Caki2 (cell line): ENCODE measurements at regions not wholly inside any gene's neighbourhood (a gene's known extent, or its start where the extent isn't known, plus 50 kb on each side); places are given as distances from the start of the nearest gene placed in this dataset.

ENCODE experiments used
- DNase-seq: peaks from one replicate; pipeline ENCODE4 v3.0.0-alpha.2; 2015; ENCODE audit warnings: low read depth
- in situ Hi-C: cut with HindIII; loops from 2 replicates; pipeline ENCODE4 v1.10.0; 2016; ENCODE audit warnings: low sequenced_read_pairs, low pct_unique_long_range_greater_than_20kb, mixed read lengths

DNA sequence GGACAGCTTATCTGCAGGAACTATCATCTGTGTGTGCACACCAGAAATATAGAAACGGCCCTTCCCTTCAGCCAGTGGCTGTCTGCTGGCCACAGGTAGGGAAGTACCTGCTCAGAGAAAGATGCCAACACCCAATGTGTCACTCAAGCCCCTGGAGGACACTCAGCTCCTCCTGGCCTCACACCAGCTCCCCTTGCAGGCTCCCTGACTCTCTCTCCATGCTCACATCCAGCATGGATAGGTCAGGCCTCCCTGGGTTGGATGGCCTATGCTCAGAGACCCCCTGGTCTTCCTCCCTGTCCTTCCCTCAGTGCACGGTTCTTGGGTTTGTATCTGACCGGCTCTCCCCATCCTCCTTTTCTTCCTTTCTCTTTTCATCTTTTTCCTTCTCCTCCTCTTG, 202.1 kb downstream of the BCL11B start:
- in situ Hi-C loops = no loop called here
- DNase-seq = no peak

DNA sequence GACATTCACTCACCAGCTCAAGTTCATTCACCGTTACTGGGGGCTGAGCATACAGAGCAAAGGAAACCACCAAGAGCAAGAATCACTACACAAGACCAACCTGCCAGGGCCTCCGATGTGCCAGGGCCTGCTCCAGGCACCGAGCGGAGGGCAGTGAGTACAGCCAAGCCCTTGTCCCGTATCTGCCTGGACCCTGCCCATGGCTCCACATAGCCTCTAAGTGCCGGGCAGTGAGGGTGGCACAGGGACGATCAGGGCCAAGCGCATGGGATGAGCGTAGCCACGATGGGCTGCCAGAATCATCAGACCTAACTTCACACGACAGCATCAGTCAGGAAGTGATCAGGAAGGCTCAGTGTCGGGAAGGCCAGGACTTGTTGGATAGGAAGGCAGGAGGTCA, 199.6 kb downstream of the BCL11B start:
- no peak for DNase-seq
- in situ Hi-C loops = no loop called here

GRCh38 chr14:99072956-99073355, 199.0 kb downstream of the BCL11B start:
- in situ Hi-C loops = no loop called here
- no peak for DNase-seq

DNA sequence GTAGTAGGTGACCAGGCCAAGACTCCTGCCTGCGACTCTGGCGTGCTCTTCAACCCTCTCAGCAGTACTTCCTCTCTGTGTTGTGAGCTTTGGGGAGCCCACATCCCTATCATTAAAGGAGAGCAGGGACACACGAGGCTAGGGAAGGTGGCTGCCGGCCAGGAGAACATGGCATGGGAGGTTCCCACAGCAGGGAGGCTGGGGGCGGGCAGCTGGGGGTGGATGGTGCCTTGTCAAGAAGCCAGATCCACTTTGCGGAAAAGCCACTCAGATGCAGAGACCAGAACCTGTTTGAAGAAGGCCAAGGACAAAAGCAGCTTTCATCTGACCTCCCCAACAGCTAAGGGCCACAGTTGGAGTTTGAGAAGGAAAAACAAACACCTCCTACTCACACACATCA, 198.6 kb downstream of the BCL11B start:
- DNase-seq = no peak
- in situ Hi-C loops = no loop called here

DNA sequence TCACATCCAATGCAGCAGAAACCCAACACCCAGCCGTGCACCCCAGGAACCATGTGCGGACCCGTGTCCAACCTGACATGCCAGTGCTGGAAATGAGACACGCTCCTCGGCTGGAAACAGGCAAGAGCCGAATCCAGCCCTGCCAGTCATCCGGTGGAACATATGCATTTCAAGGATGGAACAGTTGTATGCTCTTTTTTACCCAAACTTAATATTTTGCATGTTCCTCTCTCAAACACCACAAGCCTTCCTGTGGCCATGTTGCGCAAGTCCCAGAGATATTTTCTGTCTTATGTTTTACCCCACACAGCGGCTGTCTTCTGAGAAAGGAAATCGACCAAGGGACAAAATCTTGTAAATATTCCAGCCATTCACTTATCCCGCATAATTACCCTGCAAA, 196.9 kb downstream of the BCL11B start:
- in situ Hi-C loops = no loop called here
- DNase-seq = no peak

- DNase-seq = no peak
- in situ Hi-C loops = no loop called here
Measured at GRCh38 chr14:99075771-99076375, 196.1 kb downstream of the BCL11B start.

DNA sequence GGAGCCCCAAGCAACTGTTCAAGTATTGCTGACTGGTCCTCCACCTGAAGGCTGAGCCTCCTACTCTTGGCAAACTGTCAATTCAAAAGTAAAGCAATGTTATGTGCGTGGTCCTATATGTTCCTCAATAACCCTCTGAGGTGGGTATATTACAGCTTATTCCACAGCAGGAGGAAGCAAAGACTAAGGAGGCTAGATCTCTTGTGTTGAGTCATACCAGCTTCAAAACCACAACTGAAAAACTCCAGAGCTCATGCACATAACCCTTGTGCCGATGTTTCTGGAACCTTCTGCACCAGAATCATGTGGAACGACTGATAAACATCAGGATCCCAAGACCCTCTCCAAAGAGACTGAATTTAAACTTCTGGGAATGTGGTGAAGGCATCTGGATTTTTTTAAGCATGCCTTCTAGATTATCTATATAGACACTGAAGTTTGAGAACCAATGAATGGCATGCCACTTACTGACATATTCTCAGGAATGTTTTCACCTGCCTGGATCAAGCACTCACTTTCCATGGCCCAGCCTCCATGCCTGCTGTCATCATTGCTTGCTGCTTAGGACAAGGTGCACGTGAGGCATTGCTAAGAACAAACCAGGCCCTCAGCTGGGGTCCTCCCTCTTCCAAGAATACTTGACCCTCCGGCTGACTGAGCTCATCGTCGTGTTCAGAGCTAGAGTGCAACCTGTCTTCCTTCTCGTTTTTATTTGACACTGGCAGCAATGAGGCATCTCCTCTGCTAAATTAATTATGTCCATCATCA, 194.7 kb downstream of the BCL11B start:
- DNase-seq = no peak
- in situ Hi-C loops = no loop called here

DNA sequence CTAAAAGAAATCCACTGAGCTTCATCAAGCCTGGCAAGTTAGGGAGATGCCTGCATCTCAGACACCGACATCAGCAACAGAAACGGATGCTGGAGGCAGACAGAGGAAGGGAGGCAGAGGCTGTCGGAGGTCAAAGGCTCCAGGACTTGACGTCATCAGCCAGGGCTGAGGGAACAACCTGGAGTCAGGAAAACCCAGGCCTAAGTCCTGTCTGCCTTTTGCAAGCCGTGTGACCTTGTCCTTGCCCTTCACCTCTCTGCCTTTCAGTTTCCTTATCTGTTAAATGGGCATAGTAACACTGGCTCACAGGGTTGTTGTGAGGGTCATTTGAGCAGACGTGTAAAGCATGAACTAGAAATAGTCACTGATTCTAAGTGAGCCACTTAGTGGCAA, 194.2 kb downstream of the BCL11B start:
- in situ Hi-C loops = no loop called here
- DNase-seq = no peak

- DNase-seq = no peak
- in situ Hi-C loops = no loop called here
Measured at GRCh38 chr14:99078426-99078825, 193.6 kb downstream of the BCL11B start.

DNA sequence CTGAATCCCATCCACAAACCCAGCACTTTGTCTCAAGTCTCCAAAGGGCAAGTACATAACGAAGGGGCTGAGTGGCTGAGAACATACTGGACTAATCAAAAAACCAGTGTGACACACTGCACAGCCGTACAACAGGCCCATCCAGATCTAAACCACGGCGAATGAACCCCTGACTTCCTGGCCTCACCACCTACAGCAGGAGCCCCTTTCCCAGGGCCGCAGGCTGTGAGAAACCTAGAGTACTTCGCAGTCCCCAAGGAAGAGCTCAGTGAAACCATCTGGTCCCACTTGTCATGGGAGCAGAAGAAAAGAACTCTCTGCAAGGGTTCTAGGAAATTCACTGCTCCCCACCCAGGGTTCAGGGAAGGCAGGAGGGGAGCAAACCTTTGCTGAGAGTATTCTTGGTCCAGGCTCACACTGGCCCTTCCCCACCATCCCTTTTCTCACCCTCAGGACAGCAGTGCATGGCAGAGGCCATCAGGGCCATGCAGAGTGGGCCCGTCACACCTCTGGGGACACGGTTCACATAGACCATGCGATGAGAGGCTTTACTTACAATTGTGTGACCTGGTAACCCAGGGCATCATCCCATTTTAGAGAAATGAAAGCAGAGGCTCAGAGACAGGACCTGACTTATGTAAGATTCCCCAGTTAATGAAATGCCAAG, 192.8 kb downstream of the BCL11B start:
- in situ Hi-C loops = no loop called here
- no peak for DNase-seq

GRCh38 chr14:99080306-99080705, 191.7 kb downstream of the BCL11B start:
- in situ Hi-C loops = no loop called here
- DNase-seq = no peak

DNA sequence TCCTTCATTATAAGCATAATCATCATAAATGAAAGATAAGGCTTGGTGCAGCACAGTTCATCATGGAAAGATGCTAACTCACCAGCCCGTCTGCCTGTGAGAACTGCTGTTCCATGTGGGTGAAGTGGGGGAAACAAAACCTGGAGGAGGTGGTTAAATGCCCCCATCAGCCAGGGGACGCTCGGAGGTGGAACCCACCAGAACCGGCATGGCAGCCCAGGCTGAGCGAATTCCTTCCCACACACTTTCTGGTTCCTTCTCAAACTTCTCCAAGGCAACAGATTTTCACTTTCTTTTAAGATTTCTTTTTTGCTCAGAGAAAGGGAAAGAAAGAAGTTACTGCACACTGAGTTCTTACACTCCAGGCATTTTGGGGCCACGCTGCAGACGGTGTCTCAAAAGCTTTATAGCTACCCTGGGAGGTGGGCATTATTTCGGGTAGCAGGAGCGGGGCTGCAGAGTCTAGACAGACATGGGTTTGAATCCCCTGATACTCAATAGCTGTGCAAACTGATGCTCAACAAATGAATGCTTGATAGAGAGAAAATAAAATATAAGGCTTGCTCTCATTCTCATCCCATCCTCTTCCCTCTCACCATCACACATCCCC, 190.7 kb downstream of the BCL11B start:
- in situ Hi-C loops = no loop called here
- DNase-seq = no peak

DNA sequence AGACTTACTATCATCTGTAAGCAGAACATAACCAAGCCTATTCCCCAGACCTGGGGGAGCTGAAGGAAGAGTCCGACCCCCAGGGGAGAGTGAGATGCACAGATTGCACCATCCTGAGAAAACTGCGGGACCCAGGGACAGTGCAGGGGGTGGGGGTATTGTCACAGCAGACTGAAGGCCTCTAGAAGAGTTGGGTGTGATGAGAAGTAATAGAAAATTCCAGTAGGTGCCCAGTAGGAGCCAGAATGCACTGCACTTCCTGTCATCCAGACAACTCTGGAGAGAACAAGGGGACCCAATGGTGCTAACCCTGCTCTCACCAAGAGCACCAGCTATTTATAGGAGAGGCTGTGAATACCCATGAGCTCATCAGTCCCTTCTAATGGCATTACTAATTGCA, 190.1 kb downstream of the BCL11B start:
- in situ Hi-C loops = no loop called here
- no peak for DNase-seq

- in situ Hi-C loops = no loop called here
- DNase-seq = no peak
Measured at GRCh38 chr14:99093532-99094517, 178.2 kb downstream of the BCL11B start.

GRCh38 chr14:99094901-99095300, 177.1 kb downstream of the BCL11B start:
- DNase-seq = no peak
- in situ Hi-C loops = no loop called here

- no peak for DNase-seq
- in situ Hi-C loops = no loop called here
Measured at GRCh38 chr14:99095369-99095768, 176.6 kb downstream of the BCL11B start.

DNA sequence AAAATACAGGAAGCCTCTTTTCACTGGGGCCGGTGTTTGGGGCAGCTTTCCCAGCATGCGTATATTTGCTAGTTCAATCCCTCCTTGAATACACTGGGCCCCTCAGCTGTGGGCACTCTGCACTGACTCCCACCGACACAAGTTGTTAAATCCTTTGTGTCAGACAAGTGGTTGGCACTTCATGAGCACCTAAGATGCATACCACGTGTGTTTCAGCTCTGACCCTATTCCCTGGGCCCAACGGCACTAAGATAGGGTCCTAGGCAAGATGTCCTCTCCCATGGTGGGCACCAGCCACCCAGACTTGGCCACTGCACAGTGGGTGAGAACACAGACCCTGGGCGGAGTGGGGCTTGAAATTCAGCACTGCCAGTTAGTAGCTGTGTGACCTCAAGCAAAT, 173.8 kb downstream of the BCL11B start:
- in situ Hi-C loops = no loop called here
- DNase-seq = no peak

- DNase-seq = no peak
- in situ Hi-C loops = no loop called here
Measured at GRCh38 chr14:99099051-99099787, 172.8 kb downstream of the BCL11B start.
